Heart left ventricle (tissue), 13 donors: ENCODE measurements at regions not wholly inside any gene's neighbourhood (a gene's known extent, or its start where the extent isn't known, plus 50 kb on each side); places are given as distances from the start of the nearest gene placed in this dataset.

Source experiments
- POLR2A ChIP-seq, 2 donors: fragments of 450-650 bp; IDR thresholded peaks; one replicate each; pipeline ENCODE4 v1.6.1; 2017; ENCODE audit warnings: antibody characterized with exemption in 2 of 2, mild to moderate bottlenecking in 2 of 2, moderate library complexity in 2 of 2
- TF ChIP-seq, protein P1 (sequence below), 12 donors: fragments of 200-600 bp; sonication (generic) in 4 of 12; IDR thresholded peaks; one replicate each; pipeline versions ENCODE4 v1.5.0 to v1.8.0; 2018 to 2022; ENCODE audit warnings: antibody characterized with exemption in 12 of 12, mild to moderate bottlenecking in 5 of 12
- donor health status: ischemic (EF 13 %, LVEDD 7.1; RV severe dilation, severe dysfunction).
- donor health status: DM: no; HTN: yes; CAD: no.
- donor health status: DM: no; HTN: no; CAD: no.
- donor health status: ischemic (EF 25% LVEDD 6.9; RV normal size, moderate dysfunction).
- donor health status: ischemic (EF 25% LVEDD 5.7; RV mildly dilated, moderate dysfunction).
- donor health status: ischemic (EF 35%, LVEDD 5.7; RV mildly dilated, moderate dysfunction).
- donor health status: nonischemic (EF 11% LVEDD 7.7; RV severe dilation, severe dysfunction).
- donor health status: DM: yes; HTN: yes; CAD: no.
- donor health status: PGD.
- donor health status: ischemic (EF 29% LVEDD 5.4; RV normal size, mild dysfunction).
- donor health status: nonischemic (EF 23%, LVEDD 6.1; RV moderate dilation, normal function).

DNA sequence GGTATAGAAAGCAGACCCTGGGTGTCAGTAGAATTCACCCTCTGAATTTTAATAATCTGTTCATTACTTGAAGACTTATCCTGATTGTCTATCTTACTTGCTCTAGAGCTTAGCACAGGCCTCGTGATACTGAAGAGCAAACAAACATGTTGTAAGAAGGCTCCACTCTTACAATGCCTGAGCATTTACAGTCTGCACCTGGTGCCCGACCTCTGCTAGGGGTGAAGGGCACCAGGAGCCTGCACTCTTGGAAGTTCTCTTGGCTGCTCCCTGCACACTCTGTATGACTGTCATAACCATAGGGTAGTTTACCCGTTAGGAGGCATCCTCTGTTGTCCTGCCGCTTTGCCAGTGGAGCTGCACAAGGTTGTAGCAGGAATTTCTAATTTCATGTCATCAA, 91.3 kb upstream of the NPY start:
- TF ChIP-seq, protein P1, sequence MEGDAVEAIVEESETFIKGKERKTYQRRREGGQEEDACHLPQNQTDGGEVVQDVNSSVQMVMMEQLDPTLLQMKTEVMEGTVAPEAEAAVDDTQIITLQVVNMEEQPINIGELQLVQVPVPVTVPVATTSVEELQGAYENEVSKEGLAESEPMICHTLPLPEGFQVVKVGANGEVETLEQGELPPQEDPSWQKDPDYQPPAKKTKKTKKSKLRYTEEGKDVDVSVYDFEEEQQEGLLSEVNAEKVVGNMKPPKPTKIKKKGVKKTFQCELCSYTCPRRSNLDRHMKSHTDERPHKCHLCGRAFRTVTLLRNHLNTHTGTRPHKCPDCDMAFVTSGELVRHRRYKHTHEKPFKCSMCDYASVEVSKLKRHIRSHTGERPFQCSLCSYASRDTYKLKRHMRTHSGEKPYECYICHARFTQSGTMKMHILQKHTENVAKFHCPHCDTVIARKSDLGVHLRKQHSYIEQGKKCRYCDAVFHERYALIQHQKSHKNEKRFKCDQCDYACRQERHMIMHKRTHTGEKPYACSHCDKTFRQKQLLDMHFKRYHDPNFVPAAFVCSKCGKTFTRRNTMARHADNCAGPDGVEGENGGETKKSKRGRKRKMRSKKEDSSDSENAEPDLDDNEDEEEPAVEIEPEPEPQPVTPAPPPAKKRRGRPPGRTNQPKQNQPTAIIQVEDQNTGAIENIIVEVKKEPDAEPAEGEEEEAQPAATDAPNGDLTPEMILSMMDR (IDR thresholded peaks at IDR 0.05) = no peak
- TF ChIP-seq POLR2A (IDR thresholded peaks at IDR 0.05) = no peak
